Keratinocyte (primary cell): ENCODE measurements at regions not wholly inside any gene's neighbourhood (a gene's known extent, or its start where the extent isn't known, plus 50 kb on each side); places are given as distances from the start of the nearest gene placed in this dataset.
A peak's percentile ranks its signal among the peaks of the same experiment; 100 is the strongest.

Experiments
- DNase-seq: peaks from one replicate; pipeline ENCODE4 v3.0.0-alpha.2; 2011; ENCODE audit warnings: low read depth, missing footprints, low spot score
- FAIRE-seq: peaks from 2 replicates; lab custom pipeline; 2011; peaks lifted over from hg19 to GRCh38; lab: Jason Lieb, UNC
- H2AFZ ChIP-seq: 2 replicates; pipeline ENCODE4 v1.6.0; 2012; ENCODE audit warnings: low read length, control low read depth, inconsistent platforms; ENCODE audit not compliant: control insufficient read depth
- H3K27ac ChIP-seq: 2 replicates; pipeline ENCODE4 v1.5.1; 2011; ENCODE audit warnings: low read length; ENCODE audit not compliant: control insufficient read depth, insufficient read depth
- H3K27me3 ChIP-seq: 3 replicates; pipeline ENCODE4 v1.6.0; 2011; ENCODE audit warnings: low read length; ENCODE audit not compliant: control insufficient read depth, insufficient read depth; ENCODE audit errors: extremely low read depth
- H3K36me3 ChIP-seq, 2 experiments: 2 replicates in 1 of 2; 3 replicates in 1 of 2; pipeline ENCODE4 v1.5.1; 2011; ENCODE audit warnings: low read length in 2 of 2, mild to moderate bottlenecking in 1 of 2; ENCODE audit not compliant: control insufficient read depth in 2 of 2, insufficient read depth in 2 of 2; ENCODE audit errors: extremely low read depth in 1 of 2
- H3K4me1 ChIP-seq: 3 replicates; pipeline ENCODE4 v1.5.1; 2011; ENCODE audit warnings: low read length; ENCODE audit not compliant: control insufficient read depth, insufficient read depth; ENCODE audit errors: extremely low read depth
- H3K4me2 ChIP-seq: 3 replicates; pipeline ENCODE4 v1.6.0; 2011; ENCODE audit warnings: low read depth, low read length; ENCODE audit not compliant: control insufficient read depth, insufficient read depth; ENCODE audit errors: extremely low read depth
- H3K4me3 ChIP-seq, 3 experiments: fragments of 200-600 bp in 1 of 3; sonication (generic) in 1 of 3; 2 replicates in 2 of 3; 3 replicates in 1 of 3; pipeline ENCODE4 v1.5.1; 2011 to 2016; ENCODE audit warnings: low read length in 3 of 3, mild to moderate bottlenecking in 3 of 3, control low read depth in 2 of 3, inconsistent platforms in 1 of 3, low read depth in 1 of 3, mixed read lengths in 1 of 3, mixed run types in 1 of 3, moderate library complexity in 1 of 3; ENCODE audit not compliant: control insufficient read depth in 2 of 3, insufficient read depth in 2 of 3; ENCODE audit errors: extremely low read depth in 1 of 3
- H3K79me2 ChIP-seq: 2 replicates; pipeline ENCODE4 v1.6.0; 2012; ENCODE audit warnings: low read length; ENCODE audit not compliant: control insufficient read depth, insufficient read depth
- H3K9ac ChIP-seq: 3 replicates; pipeline ENCODE4 v1.6.0; 2011; ENCODE audit warnings: low read length; ENCODE audit not compliant: control insufficient read depth, insufficient read depth; ENCODE audit errors: extremely low read depth
- H3K9me1 ChIP-seq: 3 replicates; pipeline ENCODE4 v1.6.0; 2011; ENCODE audit warnings: low read length; ENCODE audit not compliant: control insufficient read depth, insufficient read depth; ENCODE audit errors: extremely low read depth
- H3K9me3 ChIP-seq: 2 replicates; pipeline ENCODE4 v1.5.1; 2012; ENCODE audit warnings: low read depth, low read length; ENCODE audit not compliant: control insufficient read depth
- H4K20me1 ChIP-seq: 3 replicates; pipeline ENCODE4 v1.6.0; 2011; ENCODE audit warnings: low read length; ENCODE audit not compliant: control insufficient read depth, insufficient read depth; ENCODE audit errors: extremely low read depth
- EZH2 ChIP-seq: IDR thresholded peaks from one replicate; pipeline ENCODE4 v1.6.1; 2012; ENCODE audit warnings: inconsistent platforms, mild to moderate bottlenecking, low read length, moderate library complexity
- dilution Hi-C: fragments of 300-500 bp; cut with MboI; formaldehyde crosslinking; loops from one replicate; pipeline ENCODE4 v1.7.0; 2020; ENCODE audit warnings: low sequenced_read_pairs; ENCODE audit not compliant: extremely low pct_ligation_motif_present
- TF ChIP-seq, protein P1 (sequence below), 3 experiments: IDR thresholded peaks in 1 of 3; conservative IDR thresholded peaks in 1 of 3; optimal IDR thresholded peaks in 1 of 3; 2 replicates in 2 of 3; 3 replicates in 1 of 3; pipeline versions ENCODE3 to v1.5.1; 2011; ENCODE audit warnings: low read length in 3 of 3, mild to moderate bottlenecking in 3 of 3, moderate library complexity in 2 of 3, control low read depth in 1 of 3, inconsistent platforms in 1 of 3; ENCODE audit not compliant: insufficient read depth in 2 of 3; ENCODE audit errors: extremely low read depth in 1 of 3

DNA sequence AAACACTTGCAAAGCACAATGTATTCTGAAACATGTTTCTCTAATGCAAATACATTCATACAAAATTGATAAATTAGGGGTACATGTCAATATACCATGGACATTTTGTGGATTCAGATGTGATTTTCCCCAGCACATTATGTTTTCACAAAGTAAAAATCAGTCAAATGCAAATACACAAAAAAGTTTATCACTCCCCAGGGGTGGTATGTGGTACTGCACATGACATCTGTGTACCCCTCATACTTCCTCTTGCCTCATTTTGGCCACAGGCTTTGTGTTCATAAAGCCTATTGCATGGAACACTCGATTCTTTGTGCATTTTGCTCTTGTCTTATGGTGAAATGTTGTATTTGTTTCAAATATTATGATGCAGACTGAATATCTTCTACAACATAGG lies 116.8 kb upstream of the PDE4D start:
- no peaks in the 10 kb centered on the region for H3K36me3 ChIP-seq
- H3K27me3 ChIP-seq, result no peaks in the 10 kb centered on the region
- no peaks in the 10 kb centered on the region for H3K9me1 ChIP-seq
- no peaks in the 10 kb centered on the region for H3K9me3 ChIP-seq
- no peaks in the 10 kb centered on the region for H3K79me2 ChIP-seq
- no peaks in the 10 kb centered on the region for H3K4me1 ChIP-seq
- dilution Hi-C loops, result no loop called here
- no peak overlapping the region for H3K4me2 ChIP-seq
- H3K9ac ChIP-seq, result no peak overlapping the region
- FAIRE-seq, result no peak
- TF ChIP-seq, protein P1, sequence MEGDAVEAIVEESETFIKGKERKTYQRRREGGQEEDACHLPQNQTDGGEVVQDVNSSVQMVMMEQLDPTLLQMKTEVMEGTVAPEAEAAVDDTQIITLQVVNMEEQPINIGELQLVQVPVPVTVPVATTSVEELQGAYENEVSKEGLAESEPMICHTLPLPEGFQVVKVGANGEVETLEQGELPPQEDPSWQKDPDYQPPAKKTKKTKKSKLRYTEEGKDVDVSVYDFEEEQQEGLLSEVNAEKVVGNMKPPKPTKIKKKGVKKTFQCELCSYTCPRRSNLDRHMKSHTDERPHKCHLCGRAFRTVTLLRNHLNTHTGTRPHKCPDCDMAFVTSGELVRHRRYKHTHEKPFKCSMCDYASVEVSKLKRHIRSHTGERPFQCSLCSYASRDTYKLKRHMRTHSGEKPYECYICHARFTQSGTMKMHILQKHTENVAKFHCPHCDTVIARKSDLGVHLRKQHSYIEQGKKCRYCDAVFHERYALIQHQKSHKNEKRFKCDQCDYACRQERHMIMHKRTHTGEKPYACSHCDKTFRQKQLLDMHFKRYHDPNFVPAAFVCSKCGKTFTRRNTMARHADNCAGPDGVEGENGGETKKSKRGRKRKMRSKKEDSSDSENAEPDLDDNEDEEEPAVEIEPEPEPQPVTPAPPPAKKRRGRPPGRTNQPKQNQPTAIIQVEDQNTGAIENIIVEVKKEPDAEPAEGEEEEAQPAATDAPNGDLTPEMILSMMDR (optimal IDR thresholded peaks at IDR 0.05 in 1 of 3, IDR thresholded peaks at IDR 0.05 in 1 of 3, conservative IDR thresholded peaks at IDR 0.05 in 1 of 3; ENCODE audit: extremely low read depth in 1 of 3, insufficient read depth in 2 of 3, low read length in 3 of 3), result peak in 2 of 3 experiments; percentile 8 to 24
- no peak for TF ChIP-seq EZH2
- no peak for DNase-seq
- no peak overlapping the region for H3K4me3 ChIP-seq
- H4K20me1 ChIP-seq, result no peaks in the 10 kb centered on the region
- H3K27ac ChIP-seq, result no peak overlapping the region
- no peak overlapping the region for H2AFZ ChIP-seq

DNA sequence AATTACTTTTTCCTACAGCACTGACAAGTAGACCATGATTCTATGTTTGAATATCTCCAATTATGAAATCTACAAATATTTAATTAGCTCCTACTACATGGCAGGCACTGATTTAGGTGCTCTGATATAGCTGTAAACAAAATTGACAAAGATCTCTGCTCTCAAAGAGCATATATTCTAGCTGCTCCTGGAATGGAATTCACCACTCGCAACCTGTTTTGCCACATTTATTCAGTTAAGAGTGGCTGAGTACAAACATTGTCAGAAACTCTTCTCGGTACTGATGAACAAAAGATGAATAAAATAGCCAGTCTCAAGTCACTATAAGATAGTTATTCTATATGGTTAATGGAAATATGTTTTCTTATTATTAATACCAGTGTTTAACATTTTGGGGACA lies 114.2 kb upstream of the PDE4D start:
- Histone ChIP-seq H3K36me3 (no peaks in the 10 kb centered on the region), H3K4me3 (no peak overlapping the region), H3K9ac (no peak overlapping the region), H2AFZ (no peak overlapping the region), H3K79me2 (no peaks in the 10 kb centered on the region), H4K20me1 (no peaks in the 10 kb centered on the region), H3K4me1 (no peaks in the 10 kb centered on the region), H3K27ac (no peak overlapping the region), H3K4me2 (no peak overlapping the region), H3K27me3 (no peaks in the 10 kb centered on the region), H3K9me3 (no peaks in the 10 kb centered on the region), H3K9me1 (no peaks in the 10 kb centered on the region)
- no peak for DNase-seq
- dilution Hi-C loops, result no loop called here
- no peak for FAIRE-seq
- TF ChIP-seq EZH2, result no peak
- TF ChIP-seq, protein P1 (optimal IDR thresholded peaks at IDR 0.05 in 1 of 3, IDR thresholded peaks at IDR 0.05 in 1 of 3, conservative IDR thresholded peaks at IDR 0.05 in 1 of 3; ENCODE audit: extremely low read depth in 1 of 3, insufficient read depth in 2 of 3, low read length in 3 of 3), result no peak
